ENCODE measurements at regions not wholly inside any gene's neighbourhood (a gene's known extent, or its start where the extent isn't known, plus 50 kb on each side); places are given as distances from the start of the nearest gene placed in this dataset.

DNA sequence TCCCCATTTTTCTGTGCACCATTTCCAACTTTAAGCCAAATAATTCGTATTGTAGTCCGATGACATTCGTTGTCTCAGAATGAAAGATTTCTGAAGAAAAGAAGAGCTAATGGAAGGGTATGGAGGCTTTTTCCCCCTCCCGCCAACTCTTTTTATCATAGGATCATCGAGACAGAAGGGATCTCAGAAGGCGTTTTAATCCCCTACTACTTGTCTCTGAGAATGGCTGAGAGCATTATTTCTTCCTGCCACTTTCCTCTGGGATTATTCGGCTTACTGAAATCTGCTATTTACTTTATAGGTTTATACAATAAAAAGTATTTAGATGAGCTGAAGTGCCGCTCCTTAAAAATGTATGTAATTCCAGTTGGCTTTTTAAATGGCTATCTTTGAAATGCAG, 789.8 kb downstream of the EDEM1 start:
- no peak for ATAC-seq
- TF ChIP-seq ZNF565 (CRISPR knock-in tag; conservative IDR thresholded peaks at IDR 0.05; ENCODE audit: low read depth) (no peak), ESRRG (CRISPR knock-in tag; IDR thresholded peaks at IDR 0.05) (no peak), ZFP3 (CRISPR knock-in tag; IDR thresholded peaks at IDR 0.05) (no peak)
- TF ChIP-seq, protein P1, sequence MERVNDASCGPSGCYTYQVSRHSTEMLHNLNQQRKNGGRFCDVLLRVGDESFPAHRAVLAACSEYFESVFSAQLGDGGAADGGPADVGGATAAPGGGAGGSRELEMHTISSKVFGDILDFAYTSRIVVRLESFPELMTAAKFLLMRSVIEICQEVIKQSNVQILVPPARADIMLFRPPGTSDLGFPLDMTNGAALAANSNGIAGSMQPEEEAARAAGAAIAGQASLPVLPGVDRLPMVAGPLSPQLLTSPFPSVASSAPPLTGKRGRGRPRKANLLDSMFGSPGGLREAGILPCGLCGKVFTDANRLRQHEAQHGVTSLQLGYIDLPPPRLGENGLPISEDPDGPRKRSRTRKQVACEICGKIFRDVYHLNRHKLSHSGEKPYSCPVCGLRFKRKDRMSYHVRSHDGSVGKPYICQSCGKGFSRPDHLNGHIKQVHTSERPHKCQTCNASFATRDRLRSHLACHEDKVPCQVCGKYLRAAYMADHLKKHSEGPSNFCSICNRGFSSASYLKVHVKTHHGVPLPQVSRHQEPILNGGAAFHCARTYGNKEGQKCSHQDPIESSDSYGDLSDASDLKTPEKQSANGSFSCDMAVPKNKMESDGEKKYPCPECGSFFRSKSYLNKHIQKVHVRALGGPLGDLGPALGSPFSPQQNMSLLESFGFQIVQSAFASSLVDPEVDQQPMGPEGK (CRISPR knock-in tag; IDR thresholded peaks at IDR 0.05; ENCODE audit: borderline replicate concordance): no peak

DNA sequence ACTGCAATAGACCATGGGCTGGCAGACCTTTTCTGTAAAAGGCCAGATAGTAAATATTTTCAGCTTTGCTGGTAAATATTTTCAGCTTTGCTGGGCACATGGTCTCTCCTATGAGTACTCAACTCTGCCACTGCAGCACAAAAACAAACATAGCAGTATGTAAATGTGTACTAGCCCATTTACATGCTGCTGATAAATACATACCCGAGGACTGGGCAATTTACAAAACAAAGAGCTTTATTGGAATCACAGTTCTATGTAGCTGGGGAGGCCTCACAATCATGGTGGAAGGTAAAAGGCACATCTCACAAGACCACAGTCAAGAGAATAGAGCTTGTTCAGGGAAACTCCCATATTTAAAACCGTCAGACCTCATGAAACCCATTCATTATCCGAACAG, 793.0 kb downstream of the EDEM1 start:
- ATAC-seq: no peak
- TF ChIP-seq ZC3H10 (CRISPR knock-in tag; IDR thresholded peaks at IDR 0.05) (no peak), TOX (CRISPR knock-in tag; IDR thresholded peaks at IDR 0.05; ENCODE audit: borderline replicate concordance) (no peak), ESRRG (CRISPR knock-in tag; IDR thresholded peaks at IDR 0.05) (no peak), ZNF70 (CRISPR knock-in tag; IDR thresholded peaks at IDR 0.05) (no peak), TCF4 (CRISPR knock-in tag; IDR thresholded peaks at IDR 0.05; ENCODE audit: borderline replicate concordance) (no peak)
- TF ChIP-seq, protein P2, sequence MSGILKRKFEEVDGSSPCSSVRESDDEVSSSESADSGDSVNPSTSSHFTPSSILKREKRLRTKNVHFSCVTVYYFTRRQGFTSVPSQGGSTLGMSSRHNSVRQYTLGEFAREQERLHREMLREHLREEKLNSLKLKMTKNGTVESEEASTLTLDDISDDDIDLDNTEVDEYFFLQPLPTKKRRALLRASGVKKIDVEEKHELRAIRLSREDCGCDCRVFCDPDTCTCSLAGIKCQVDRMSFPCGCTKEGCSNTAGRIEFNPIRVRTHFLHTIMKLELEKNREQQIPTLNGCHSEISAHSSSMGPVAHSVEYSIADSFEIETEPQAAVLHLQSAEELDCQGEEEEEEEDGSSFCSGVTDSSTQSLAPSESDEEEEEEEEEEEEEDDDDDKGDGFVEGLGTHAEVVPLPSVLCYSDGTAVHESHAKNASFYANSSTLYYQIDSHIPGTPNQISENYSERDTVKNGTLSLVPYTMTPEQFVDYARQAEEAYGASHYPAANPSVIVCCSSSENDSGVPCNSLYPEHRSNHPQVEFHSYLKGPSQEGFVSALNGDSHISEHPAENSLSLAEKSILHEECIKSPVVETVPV (CRISPR knock-in tag; IDR thresholded peaks at IDR 0.05): no peak

DNA sequence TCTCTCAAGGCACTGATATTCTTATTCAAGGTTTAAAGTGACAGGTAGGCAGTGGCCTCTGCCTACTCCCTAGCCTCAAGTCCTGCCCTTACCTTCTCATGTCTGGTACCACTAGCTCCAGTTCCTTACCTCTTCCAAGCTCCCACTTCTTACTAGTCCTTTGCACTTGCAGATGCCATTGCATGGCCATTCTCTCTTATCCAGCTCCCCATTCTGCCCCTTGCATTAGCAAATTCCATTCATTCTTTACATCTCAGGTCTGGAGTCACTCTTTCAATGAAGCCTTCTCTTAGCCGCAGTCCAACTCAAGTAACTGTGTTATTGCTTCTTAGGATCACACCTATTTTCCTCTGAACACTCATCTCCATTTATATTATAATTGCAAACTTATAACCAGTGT, 807.1 kb downstream of the EDEM1 start:
- no peak for ATAC-seq

DNA sequence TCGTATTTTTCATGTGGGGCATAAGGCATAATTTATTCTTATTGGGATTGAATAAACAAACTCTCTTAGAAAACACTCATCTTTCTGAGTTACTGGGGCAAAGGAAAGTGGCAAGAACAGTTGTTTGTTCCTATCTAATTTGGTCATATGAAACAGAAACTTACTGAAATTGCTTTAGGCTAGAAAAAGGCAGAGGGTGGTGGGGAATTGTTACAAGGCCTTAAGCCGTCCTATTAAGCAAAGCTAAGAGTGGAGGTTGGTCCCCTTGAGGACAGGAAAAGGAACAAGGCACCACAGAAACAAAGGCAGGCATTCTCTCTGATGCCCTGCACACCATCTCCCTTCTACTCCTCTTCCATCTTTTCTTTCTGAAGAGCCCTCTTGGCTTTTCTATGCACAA, 830.9 kb downstream of the EDEM1 start:
- ATAC-seq: no peak
- no peak for TF ChIP-seq BACH2 (CRISPR knock-in tag; IDR thresholded peaks at IDR 0.05; ENCODE audit: borderline replicate concordance)
- TF ChIP-seq, protein P3, sequence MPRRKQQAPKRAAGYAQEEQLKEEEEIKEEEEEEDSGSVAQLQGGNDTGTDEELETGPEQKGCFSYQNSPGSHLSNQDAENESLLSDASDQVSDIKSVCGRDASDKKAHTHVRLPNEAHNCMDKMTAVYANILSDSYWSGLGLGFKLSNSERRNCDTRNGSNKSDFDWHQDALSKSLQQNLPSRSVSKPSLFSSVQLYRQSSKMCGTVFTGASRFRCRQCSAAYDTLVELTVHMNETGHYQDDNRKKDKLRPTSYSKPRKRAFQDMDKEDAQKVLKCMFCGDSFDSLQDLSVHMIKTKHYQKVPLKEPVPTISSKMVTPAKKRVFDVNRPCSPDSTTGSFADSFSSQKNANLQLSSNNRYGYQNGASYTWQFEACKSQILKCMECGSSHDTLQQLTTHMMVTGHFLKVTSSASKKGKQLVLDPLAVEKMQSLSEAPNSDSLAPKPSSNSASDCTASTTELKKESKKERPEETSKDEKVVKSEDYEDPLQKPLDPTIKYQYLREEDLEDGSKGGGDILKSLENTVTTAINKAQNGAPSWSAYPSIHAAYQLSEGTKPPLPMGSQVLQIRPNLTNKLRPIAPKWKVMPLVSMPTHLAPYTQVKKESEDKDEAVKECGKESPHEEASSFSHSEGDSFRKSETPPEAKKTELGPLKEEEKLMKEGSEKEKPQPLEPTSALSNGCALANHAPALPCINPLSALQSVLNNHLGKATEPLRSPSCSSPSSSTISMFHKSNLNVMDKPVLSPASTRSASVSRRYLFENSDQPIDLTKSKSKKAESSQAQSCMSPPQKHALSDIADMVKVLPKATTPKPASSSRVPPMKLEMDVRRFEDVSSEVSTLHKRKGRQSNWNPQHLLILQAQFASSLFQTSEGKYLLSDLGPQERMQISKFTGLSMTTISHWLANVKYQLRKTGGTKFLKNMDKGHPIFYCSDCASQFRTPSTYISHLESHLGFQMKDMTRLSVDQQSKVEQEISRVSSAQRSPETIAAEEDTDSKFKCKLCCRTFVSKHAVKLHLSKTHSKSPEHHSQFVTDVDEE (CRISPR knock-in tag; IDR thresholded peaks at IDR 0.05): no peak
- TF ChIP-seq, protein P4, sequence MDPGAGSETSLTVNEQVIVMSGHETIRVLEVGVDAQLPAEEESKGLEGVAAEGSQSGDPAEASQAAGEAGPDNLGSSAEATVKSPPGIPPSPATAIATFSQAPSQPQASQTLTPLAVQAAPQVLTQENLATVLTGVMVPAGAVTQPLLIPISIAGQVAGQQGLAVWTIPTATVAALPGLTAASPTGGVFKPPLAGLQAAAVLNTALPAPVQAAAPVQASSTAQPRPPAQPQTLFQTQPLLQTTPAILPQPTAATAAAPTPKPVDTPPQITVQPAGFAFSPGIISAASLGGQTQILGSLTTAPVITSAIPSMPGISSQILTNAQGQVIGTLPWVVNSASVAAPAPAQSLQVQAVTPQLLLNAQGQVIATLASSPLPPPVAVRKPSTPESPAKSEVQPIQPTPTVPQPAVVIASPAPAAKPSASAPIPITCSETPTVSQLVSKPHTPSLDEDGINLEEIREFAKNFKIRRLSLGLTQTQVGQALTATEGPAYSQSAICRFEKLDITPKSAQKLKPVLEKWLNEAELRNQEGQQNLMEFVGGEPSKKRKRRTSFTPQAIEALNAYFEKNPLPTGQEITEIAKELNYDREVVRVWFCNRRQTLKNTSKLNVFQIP (CRISPR knock-in tag; IDR thresholded peaks at IDR 0.05; ENCODE audit: borderline replicate concordance, low read depth): no peak
- no peak for TF ChIP-seq OSR1 (CRISPR knock-in tag; IDR thresholded peaks at IDR 0.05)
- TF ChIP-seq ZFP30 (CRISPR knock-in tag; IDR thresholded peaks at IDR 0.05): no peak
- TF ChIP-seq, protein P5, sequence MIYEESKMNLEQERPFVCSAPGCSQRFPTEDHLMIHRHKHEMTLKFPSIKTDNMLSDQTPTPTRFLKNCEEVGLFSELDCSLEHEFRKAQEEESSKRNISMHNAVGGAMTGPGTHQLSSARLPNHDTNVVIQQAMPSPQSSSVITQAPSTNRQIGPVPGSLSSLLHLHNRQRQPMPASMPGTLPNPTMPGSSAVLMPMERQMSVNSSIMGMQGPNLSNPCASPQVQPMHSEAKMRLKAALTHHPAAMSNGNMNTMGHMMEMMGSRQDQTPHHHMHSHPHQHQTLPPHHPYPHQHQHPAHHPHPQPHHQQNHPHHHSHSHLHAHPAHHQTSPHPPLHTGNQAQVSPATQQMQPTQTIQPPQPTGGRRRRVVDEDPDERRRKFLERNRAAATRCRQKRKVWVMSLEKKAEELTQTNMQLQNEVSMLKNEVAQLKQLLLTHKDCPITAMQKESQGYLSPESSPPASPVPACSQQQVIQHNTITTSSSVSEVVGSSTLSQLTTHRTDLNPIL (CRISPR knock-in tag; IDR thresholded peaks at IDR 0.05; ENCODE audit: low read depth): no peak
- no peak for TF ChIP-seq ZNF8 (CRISPR knock-in tag; IDR thresholded peaks at IDR 0.05)
- TF ChIP-seq ZC3H10 (CRISPR knock-in tag; IDR thresholded peaks at IDR 0.05): no peak
- no peak for TF ChIP-seq ZFP3 (CRISPR knock-in tag; IDR thresholded peaks at IDR 0.05)

More for the DNA sequence above, 807.1 kb downstream of the EDEM1 start:
- TF ChIP-seq ARNTL (CRISPR knock-in tag; IDR thresholded peaks at IDR 0.05; ENCODE audit: borderline replicate concordance, low read depth): no peak
- no peak for TF ChIP-seq GLIS3 (CRISPR knock-in tag; IDR thresholded peaks at IDR 0.05)
- no peak for TF ChIP-seq TCF4 (CRISPR knock-in tag; IDR thresholded peaks at IDR 0.05; ENCODE audit: borderline replicate concordance)
- TF ChIP-seq, protein P5 (CRISPR knock-in tag; IDR thresholded peaks at IDR 0.05; ENCODE audit: low read depth): no peak
- no peak for TF ChIP-seq PPARA (CRISPR knock-in tag; IDR thresholded peaks at IDR 0.05; ENCODE audit: borderline replicate concordance)
- TF ChIP-seq BACH2 (CRISPR knock-in tag; IDR thresholded peaks at IDR 0.05; ENCODE audit: borderline replicate concordance): no peak
- TF ChIP-seq CSDC2 (CRISPR knock-in tag; IDR thresholded peaks at IDR 0.05): no peak
- no peak for TF ChIP-seq ESRRG (CRISPR knock-in tag; IDR thresholded peaks at IDR 0.05)
